NCI-H1436 (cell line): ENCODE measurements at regions not wholly inside any gene's neighbourhood (a gene's known extent, or its start where the extent isn't known, plus 50 kb on each side); places are given as distances from the start of the nearest gene placed in this dataset.

Experiments
- DNase-seq: peaks from one replicate; lab custom pipeline; 2025; lab: John Stamatoyannopoulos, UW

- no peak for DNase-seq
These were observed 319.5 kb downstream of the PIK3R1 start for GRCh38 chr5:68534956-68535520.

- DNase-seq, result no peak
These were observed 323.4 kb downstream of the PIK3R1 start for GRCh38 chr5:68538814-68539420.

DNA sequence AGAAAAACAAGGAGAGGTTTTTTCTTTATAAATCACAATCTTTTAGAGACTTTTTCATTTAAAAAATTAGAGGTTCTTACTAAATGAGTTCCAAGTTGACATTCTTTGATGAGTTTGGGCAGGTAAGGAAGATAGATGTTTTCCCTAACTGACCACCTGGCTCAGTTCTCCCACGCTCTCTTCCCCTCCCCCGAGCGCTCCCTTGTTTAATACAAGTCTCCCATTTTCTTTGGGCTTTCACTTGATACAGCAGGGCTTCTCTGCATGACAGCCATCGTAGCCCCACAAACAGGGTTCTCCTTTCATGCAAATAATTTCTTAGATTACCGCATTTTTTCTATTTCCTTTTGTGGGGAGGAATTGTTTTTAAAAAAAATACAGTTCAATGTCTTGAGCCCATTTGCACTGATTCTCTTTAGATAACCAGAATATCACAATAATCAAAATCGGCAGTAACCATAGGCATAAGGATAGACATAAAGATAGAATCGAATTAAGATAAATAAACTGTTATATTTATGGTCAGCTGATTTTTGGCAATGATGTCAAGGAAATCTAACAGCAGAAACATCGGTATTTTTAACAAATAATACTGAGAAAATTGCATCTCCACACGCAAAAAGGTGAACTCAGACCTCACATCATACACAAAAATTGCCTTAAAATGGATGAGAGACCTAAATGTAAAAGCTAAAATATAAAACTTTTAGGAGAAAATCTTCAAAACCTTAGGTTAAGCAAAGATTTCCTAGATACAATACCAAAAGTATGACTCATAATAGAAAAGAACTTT is 325.4 kb downstream of the PIK3R1 start:
- no peak for DNase-seq

- no peak for DNase-seq
These were observed 326.7 kb downstream of the PIK3R1 start for GRCh38 chr5:68542207-68542606.

DNA sequence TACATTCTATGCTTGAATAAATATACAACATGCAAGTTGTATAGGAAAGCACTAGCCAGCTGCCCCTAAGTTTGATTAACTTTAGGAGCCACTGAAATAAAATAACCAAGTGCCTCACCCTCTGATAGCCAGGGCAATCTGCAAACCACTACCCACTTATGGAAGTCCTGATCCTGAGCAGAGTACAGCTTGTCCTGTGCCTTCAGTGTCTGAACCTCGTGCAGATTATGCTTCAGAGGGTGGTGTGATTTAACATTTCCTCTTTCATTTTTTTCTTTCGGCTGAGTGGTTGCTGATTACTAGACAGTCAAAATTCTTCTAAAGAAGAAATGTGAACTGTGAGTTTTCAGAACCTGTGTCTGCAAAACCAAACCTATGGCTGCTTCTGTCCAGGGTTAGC is 327.7 kb downstream of the PIK3R1 start:
- no peak for DNase-seq

DNA sequence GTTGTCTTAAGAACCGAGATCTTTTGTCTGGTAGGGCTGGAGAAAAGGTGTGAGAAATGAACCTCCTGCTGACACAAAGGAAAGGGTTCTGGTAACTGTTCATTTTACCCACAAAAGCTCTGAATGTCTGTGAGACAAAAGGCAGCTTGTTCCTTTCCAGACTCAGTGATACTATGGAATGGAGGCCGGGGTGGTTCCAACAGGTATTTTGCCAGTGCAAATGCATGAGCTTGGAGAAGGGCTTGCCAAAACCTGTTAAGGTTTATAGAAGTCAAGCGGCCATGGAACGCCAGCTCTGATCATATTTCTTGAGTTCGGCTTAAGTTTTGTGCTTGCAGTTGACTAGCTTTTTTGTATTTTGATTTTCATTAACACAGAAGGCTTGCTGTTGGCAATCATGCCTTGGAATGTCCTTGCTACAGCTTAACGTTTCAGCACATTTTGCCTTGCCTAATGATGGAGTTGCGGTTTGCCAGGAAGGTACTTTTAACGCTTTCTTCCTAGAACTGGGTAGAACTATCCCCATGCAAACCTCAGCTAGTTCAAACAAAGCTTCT is 328.6 kb downstream of the PIK3R1 start:
- no peak for DNase-seq

GRCh38 chr5:68544648-68545552 is 329.3 kb downstream of the PIK3R1 start:
- no peak for DNase-seq

GRCh38 chr5:68545636-68546295 is 330.2 kb downstream of the PIK3R1 start:
- DNase-seq, result no peak

DNA sequence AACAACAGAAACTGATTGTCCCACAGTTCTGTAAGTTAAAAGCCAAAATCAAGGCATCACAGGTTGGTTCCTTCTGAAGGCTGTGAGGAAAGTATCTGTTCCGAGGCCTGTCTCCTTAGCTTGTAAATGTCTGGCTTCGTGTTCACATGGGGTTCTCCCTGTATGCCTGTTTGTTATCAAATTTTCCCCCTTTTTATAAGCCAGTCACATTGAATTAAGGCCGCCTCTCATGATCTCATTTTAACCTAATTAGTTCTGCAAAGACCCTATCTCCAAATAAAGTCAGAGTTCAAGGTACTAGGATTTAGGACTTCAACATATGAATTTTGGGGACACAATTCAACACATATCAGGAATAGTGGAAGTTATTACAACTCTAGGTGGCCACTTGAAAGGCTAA is 331.5 kb downstream of the PIK3R1 start:
- DNase-seq, result no peak

DNA sequence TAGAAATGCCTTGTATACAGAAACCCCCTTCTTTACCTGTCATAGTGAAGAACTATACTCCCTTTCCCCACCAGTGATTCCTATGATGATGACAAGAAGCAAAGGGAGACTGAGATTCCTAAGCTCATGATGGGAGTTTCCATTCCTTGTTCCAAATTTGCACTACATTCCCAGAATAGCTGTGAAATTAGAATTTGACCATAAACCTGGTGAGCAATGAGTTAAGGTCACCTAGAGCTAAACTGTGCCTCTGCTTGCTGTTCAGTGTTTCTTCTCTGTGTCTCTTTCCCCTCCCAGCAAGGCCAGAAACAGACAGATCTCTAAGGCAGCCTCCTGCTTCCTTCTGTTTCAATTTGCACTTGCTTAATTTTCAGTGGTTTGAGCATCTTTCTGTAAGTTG is 332.1 kb downstream of the PIK3R1 start:
- DNase-seq, result no peak

GRCh38 chr5:68548959-68549676 is 333.6 kb downstream of the PIK3R1 start:
- no peak for DNase-seq

DNA sequence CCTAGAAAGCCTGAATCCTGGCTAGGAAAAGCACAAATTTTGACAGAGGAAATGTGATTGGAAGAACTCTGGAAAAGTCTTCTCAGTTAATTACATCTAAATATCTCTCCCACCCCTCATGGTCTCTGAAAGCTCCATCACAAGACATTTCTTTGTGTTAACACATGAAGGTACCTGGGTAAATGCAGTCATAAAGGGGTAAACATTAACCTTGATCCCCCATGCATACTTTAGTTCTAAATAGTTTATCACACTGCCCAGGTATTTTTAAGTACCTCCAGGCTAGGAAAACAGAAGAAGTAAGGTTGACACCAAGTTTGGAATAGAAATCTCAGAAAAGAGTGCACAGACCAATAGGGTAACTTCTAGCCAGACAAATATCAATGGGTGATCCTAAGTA is 334.5 kb downstream of the PIK3R1 start:
- DNase-seq, result no peak

- DNase-seq, result no peak
These were observed 335.9 kb downstream of the PIK3R1 start for GRCh38 chr5:68551436-68551835.

- no peak for DNase-seq
These were observed 339.2 kb downstream of the PIK3R1 start for GRCh38 chr5:68554571-68555279.

- DNase-seq, result no peak
These were observed 340.5 kb downstream of the PIK3R1 start for GRCh38 chr5:68555907-68556681.

DNA sequence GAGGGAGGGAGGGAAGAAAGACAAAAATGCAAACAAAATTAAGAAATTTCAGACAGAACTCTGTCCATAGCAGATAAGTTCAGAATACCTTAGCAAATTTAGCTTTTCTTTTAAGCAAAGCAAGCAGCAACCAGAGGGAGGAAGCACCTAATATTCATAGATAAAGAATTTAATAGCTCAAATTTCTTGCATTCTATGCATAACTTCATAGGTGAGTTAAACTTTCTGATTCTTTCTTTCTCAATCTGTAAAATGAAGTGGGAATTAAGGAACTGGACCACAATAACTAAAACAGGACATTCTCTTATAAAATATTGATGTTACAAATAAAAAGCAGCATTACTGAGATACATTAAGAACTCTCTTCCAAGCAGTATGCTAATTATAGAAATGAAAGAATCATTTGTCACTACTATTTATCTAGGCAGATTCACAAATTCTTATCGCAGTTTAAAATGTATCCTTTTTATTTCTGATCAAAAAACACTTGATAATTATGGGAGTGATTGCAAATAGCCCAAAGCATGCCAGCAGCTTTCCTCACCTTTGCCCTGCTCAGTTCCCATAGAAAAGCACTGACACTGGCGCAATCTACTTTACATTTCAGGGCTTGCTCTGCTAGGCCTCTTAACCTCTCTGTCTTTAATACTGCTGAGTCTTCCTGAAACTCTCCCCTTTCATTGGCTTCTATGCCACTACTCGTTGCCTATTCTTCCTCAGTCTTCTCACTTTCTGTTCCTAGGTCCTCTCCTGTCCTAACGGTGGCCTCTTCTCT is 341.8 kb downstream of the PIK3R1 start:
- no peak for DNase-seq

DNA sequence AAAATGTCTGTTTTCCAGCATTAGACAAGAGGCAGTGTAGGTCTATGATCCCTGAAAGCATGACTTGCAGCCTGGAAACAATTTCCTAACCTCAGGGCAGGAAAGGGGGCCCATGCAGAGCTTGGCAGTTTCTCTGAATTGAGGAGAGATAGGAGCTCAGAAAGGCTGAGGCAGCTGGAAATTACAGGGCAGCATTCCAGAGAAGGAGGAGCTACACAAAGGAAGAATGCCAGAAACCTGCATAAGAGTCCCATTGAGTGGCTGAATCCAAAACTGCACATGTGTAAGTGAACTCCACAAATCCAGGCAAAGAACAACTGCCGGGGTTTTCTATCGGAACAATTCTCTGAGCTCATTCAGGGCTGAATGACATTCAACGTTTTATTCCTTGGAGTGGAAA is 346.8 kb downstream of the PIK3R1 start:
- no peak for DNase-seq

GRCh38 chr5:68565427-68565826 is 349.9 kb downstream of the PIK3R1 start:
- peak; percentile 24 for DNase-seq

DNA sequence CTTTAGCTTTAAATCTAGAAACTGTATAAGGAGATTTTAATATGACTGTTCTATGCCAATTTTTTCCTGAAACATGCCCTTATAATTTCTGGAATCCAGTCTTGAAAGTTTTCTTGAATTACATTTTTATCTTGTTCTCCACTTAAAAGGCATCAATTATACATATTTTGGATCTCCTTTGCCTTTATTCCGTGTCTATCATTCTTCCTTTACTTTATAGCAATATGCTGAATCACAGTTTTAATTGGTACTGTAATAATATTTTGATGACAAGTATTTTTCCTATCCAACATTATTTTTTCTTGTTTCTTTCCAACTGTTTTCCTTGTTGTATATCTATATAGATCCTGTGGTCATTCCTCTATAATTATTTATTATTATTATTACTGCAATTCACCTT is 361.2 kb downstream of the PIK3R1 start:
- DNase-seq, result no peak
